ENCODE measurements at regions not wholly inside any gene's neighbourhood (a gene's known extent, or its start where the extent isn't known, plus 50 kb on each side); places are given as distances from the start of the nearest gene placed in this dataset.

- no peak for TF ChIP-seq POLR2AphosphoS5 (IDR thresholded peaks at IDR 0.05)
- H3K4me3 ChIP-seq = no peak overlapping the region
- intact Hi-C loops (cut with DNase I; ENCODE audit: low total_unique reads) = no loop called here
- no peak for DNase-seq
- WGBS, 5 donors = 67 to 82% (median 71%) methylated on average over 8 of the region's 8 CpGs
- no peaks in the 10 kb centered on the region for H3K9me3 ChIP-seq
- H3K4me1 ChIP-seq = no peaks in the 10 kb centered on the region
- peaks cover 0 to 10% (median 0%) of the 10 kb centered on the region in 7 donors for H3K27me3 ChIP-seq (replicated peaks in 1 of 7)
- no peaks in the 10 kb centered on the region for H3K36me3 ChIP-seq
- H3K27ac ChIP-seq = no peak overlapping the region
These were observed 597.1 kb downstream of the MID1IP1 start for GRCh38 chrX:39398215-39398962.

- H3K36me3 ChIP-seq = no peaks in the 10 kb centered on the region
- TF ChIP-seq POLR2A (IDR thresholded peaks at IDR 0.05) = no peak
- no peak for TF ChIP-seq CTCF (IDR thresholded peaks at IDR 0.05 in 8 of 11, conservative IDR thresholded peaks at IDR 0.05 in 3 of 11)
- TF ChIP-seq POLR2AphosphoS5 (IDR thresholded peaks at IDR 0.05) = no peak
- peaks cover 0 to 15% (median 0%) of the 10 kb centered on the region in 7 donors for H3K27me3 ChIP-seq (replicated peaks in 1 of 7)
- WGBS, 5 donors = 54 to 88% (median 84%) methylated on average over 2 of the region's 2 CpGs
- DNase-seq = no peak
- H3K4me3 ChIP-seq = no peak overlapping the region
- H3K27ac ChIP-seq = no peak overlapping the region
- intact Hi-C loops (cut with DNase I; ENCODE audit: low total_unique reads) = no loop called here
- no peaks in the 10 kb centered on the region for H3K4me1 ChIP-seq
- no peaks in the 10 kb centered on the region for H3K9me3 ChIP-seq
These were observed 597.7 kb downstream of the MID1IP1 start for GRCh38 chrX:39398963-39399261.

- TF ChIP-seq CTCF (IDR thresholded peaks at IDR 0.05 in 8 of 11, conservative IDR thresholded peaks at IDR 0.05 in 3 of 11) (no peak), POLR2A (IDR thresholded peaks at IDR 0.05) (no peak)
- Histone ChIP-seq H3K9me3 (no peaks in the 10 kb centered on the region), H3K27me3 (replicated peaks in 1 of 7) (peaks cover 0 to 20% (median 0%) of the 10 kb centered on the region in 7 donors), H3K4me1 (no peaks in the 10 kb centered on the region), H3K4me3 (no peak overlapping the region), H3K27ac (no peak overlapping the region), H3K36me3 (no peaks in the 10 kb centered on the region)
- intact Hi-C loops (cut with DNase I; ENCODE audit: low total_unique reads) = no loop called here
- DNase-seq = no peak
- 22 to 59% (median 31%) methylated on average over 3 of the region's 3 CpGs for WGBS, 5 donors
These were observed 598.1 kb downstream of the MID1IP1 start for GRCh38 chrX:39399387-39399786.

- no peaks in the 10 kb centered on the region for H3K36me3 ChIP-seq
- H3K4me3 ChIP-seq = no peak overlapping the region
- H3K27ac ChIP-seq = no peak overlapping the region
- H3K9me3 ChIP-seq = no peaks in the 10 kb centered on the region
- intact Hi-C loops (cut with DNase I; ENCODE audit: low total_unique reads) = no loop called here
- no peak for DNase-seq
- H3K27me3 ChIP-seq (replicated peaks in 1 of 7) = peaks cover 0 to 15% (median 0%) of the 10 kb centered on the region in 7 donors
- WGBS, 5 donors = 75 to 91% (median 85%) methylated on average over 4 of the region's 4 CpGs
- TF ChIP-seq POLR2A (IDR thresholded peaks at IDR 0.05) = no peak
- TF ChIP-seq POLR2AphosphoS5 (IDR thresholded peaks at IDR 0.05) = no peak
- TF ChIP-seq CTCF (IDR thresholded peaks at IDR 0.05 in 8 of 11, conservative IDR thresholded peaks at IDR 0.05 in 3 of 11) = no peak
- no peaks in the 10 kb centered on the region for H3K4me1 ChIP-seq
These were observed 600.3 kb downstream of the MID1IP1 start for GRCh38 chrX:39401483-39402110.

Measured in spleen (tissue), 11 donors.